ENCODE measurements at regions not wholly inside any gene's neighbourhood (a gene's known extent, or its start where the extent isn't known, plus 50 kb on each side); places are given as distances from the start of the nearest gene placed in this dataset.

DNA sequence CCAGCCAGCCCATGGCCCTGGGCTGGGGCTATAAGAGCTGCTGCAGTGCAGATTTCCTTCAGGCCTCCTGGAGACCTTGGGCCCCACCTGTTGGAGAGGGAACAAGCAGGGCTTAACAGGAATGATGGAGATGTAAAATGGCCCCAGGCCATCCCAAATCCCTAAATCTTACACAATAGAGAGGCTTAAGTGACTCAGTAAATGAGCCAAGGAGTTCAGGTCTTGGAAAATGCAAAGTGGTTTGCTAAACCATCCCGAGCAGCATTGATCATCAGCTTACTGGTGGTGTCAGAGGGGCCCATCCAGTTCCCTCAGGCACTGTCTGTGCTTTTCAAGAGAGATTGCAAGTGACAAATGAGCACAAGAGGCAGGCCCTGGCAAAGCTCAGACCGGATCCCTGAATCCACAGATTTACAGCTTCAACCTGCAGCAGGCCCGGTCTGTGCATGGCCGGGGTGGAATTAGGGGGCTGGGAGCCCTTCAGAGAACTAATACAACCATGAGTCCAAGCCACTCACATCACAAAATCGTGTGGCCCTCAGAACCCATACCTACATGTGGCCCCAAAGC lies 325.4 kb downstream of the UACA start:
- Histone ChIP-seq H3K9ac (ENCODE audit: control insufficient read depth, insufficient read depth, low read length) (no peak overlapping the region), H4K20me1 (ENCODE audit: control insufficient read depth, insufficient read depth) (no peaks in the 10 kb centered on the region), H2AFZ (ENCODE audit: control insufficient read depth, low read depth, low read length) (no peak overlapping the region), H3K4me2 (ENCODE audit: control insufficient read depth, insufficient read depth) (no peak overlapping the region), H3K36me3 (ENCODE audit: control insufficient read depth in 2 of 2, insufficient read depth in 2 of 2, low read length in 1 of 2) (no peaks in the 10 kb centered on the region), H3K9me3 (replicated peaks; ENCODE audit: control insufficient read depth, insufficient read depth, low read length) (no peaks in the 10 kb centered on the region), H3K4me1 (ENCODE audit: control insufficient read depth, insufficient read depth, low read length) (peaks cover 29% of the 10 kb centered on the region), H3K4me3 (no peak overlapping the region), H3K27ac (ENCODE audit: control insufficient read depth, insufficient read depth) (no peak overlapping the region), H3K79me2 (ENCODE audit: control insufficient read depth, insufficient read depth, low read length) (no peaks in the 10 kb centered on the region), H3K27me3 (replicated peaks in 1 of 2; ENCODE audit: control insufficient read depth in 2 of 2, insufficient read depth in 2 of 2, low read length in 1 of 2) (peaks cover 0 to 2% of the 10 kb centered on the region in 2 experiments; a peak in 2 of 4 replicates)
- 76% methylated on average over 5 of the region's 5 CpGs for WGBS (ENCODE audit: insufficient coverage, insufficient replicate concordance, low lambda C conversion rate, missing lambda C conversion rate)
- intact Hi-C loops (cut with micrococcal nuclease; ENCODE audit: unreplicated experiment) (no loop called here), in situ Hi-C loops (cut with MboI) (no loop called here)
- TF ChIP-seq E4F1 (IDR thresholded peaks at IDR 0.05; ENCODE audit: borderline replicate concordance, partially characterized antibody): no peak
- no peak for TF ChIP-seq ZNF207 (IDR thresholded peaks at IDR 0.05; ENCODE audit: borderline replicate concordance)
- TF ChIP-seq, protein P1, sequence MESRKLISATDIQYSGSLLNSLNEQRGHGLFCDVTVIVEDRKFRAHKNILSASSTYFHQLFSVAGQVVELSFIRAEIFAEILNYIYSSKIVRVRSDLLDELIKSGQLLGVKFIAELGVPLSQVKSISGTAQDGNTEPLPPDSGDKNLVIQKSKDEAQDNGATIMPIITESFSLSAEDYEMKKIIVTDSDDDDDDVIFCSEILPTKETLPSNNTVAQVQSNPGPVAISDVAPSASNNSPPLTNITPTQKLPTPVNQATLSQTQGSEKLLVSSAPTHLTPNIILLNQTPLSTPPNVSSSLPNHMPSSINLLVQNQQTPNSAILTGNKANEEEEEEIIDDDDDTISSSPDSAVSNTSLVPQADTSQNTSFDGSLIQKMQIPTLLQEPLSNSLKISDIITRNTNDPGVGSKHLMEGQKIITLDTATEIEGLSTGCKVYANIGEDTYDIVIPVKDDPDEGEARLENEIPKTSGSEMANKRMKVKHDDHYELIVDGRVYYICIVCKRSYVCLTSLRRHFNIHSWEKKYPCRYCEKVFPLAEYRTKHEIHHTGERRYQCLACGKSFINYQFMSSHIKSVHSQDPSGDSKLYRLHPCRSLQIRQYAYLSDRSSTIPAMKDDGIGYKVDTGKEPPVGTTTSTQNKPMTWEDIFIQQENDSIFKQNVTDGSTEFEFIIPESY (IDR thresholded peaks at IDR 0.05): no peak
- TF ChIP-seq NFXL1 (IDR thresholded peaks at IDR 0.05; ENCODE audit: borderline replicate concordance): no peak
- no peak for TF ChIP-seq SUZ12 (IDR thresholded peaks at IDR 0.05; ENCODE audit: unreplicated experiment)
- no peak for TF ChIP-seq MEF2B (IDR thresholded peaks at IDR 0.05; ENCODE audit: partially characterized antibody, poor library complexity, severe bottlenecking)
- ATAC-seq (no peak), FAIRE-seq (no peak), DNase-seq (ENCODE audit: low read depth, low spot score) (no peak)
- SMC1A ChIA-PET (ENCODE audit: uncharacterized antibody, unreplicated experiment): no interaction called here
- CTCF ChIA-PET: interaction anchor here (1.0 to 1.2 kb wide), 2 partner anchors 25 to 29 kb away, joined by 3 to 5 read pairs; no protein-coding TSS in a partner anchor
- POLR2A ChIA-PET: no interaction called here
- RAD21 ChIA-PET (ENCODE audit: unreplicated experiment): no interaction called here
- no TSS peak for BruUV-seq (replicated peaks)
